ENCODE measurements at regions not wholly inside any gene's neighbourhood (a gene's known extent, or its start where the extent isn't known, plus 50 kb on each side); places are given as distances from the start of the nearest gene placed in this dataset.

DNA sequence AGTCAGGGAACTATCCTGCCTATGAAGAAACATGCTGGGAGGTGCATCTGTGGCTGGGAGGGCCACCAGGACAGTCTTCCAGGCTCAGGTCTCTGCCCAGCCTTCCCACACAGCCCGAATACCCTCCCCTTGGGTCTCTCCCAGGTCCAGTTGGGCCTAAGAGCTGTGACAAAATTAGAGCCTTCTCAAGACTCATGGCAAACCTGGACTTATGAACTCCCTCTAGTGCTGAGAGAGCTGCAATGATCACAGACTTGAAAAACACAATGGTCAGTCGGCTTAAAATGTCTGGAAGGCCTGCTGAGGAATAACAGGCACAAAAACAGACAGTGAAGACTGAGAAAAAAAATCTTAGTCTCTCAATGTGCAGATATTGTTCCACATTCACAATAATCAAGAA lies 325.1 kb downstream of the BRINP2 start:
- WGBS, result 65% methylated on average over 2 of the region's 2 CpGs
- no peak for DNase-seq (ENCODE audit: extremely low spot score)
- H3K36me3 ChIP-seq (ENCODE audit: insufficient read depth), result no peaks in the 10 kb centered on the region
- H3K4me1 ChIP-seq (ENCODE audit: insufficient read depth), result no peaks in the 10 kb centered on the region
- no peak overlapping the region for H3K27ac ChIP-seq (ENCODE audit: low read depth)
- no peak overlapping the region for H3K4me3 ChIP-seq (ENCODE audit: low read depth, low read length)

DNA sequence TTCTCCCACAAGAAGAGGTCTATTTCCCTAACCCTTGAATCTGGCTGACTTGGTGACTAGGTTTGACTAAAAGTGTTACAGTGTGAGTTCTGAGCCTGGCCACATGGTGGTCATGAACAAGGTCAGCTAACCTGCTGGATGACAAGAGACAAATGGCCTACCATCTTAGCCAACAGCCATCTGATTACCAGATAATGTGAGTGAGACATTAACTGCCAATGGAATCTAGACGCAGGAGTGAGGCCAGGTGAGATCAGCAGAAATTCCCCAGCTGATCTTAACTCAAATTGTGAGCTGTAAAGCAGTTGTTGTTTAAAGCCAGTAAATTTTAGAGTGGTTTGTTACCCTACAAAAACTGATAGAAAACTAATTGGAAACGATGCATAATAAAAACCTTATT lies 320.0 kb downstream of the BRINP2 start:
- WGBS, result 70% methylated on average over 2 of the region's 2 CpGs
- no peak overlapping the region for H3K4me3 ChIP-seq (ENCODE audit: low read depth, low read length)
- no peak for DNase-seq (ENCODE audit: extremely low spot score)
- H3K36me3 ChIP-seq (ENCODE audit: insufficient read depth), result no peaks in the 10 kb centered on the region
- no peak overlapping the region for H3K27ac ChIP-seq (ENCODE audit: low read depth)
- no peaks in the 10 kb centered on the region for H3K4me1 ChIP-seq (ENCODE audit: insufficient read depth)

DNA sequence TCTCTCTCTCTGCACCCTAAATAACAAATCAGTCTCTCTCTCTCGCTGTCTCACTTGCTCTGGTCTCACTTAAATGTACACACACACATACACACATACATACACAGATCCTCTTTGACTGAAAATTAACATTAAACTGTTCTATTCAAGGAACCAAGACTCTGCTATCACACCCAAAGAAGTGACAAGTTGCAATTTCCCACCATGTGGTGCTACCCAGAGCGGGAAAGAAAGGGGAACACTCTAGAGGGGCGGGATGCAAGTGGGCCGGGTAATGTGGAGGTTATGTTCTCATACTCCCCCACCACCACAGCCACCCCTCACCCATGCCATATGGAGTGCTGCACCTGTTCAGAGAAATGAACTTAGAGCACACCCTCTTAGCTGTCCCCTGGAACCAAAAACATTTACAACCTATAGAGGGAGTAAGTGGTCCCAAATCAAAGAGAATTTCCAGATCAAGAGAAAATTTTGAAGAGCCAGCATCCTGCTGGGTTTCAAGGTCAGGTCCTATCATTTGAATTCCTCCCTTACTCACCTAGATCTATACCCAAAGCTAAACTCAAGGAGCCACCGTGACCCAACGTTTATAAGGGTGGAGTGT lies 319.4 kb downstream of the BRINP2 start:
- H3K36me3 ChIP-seq (ENCODE audit: insufficient read depth), result no peaks in the 10 kb centered on the region
- 82% methylated on average over 6 of the region's 6 CpGs for WGBS
- no peak for DNase-seq (ENCODE audit: extremely low spot score)
- no peak overlapping the region for H3K27ac ChIP-seq (ENCODE audit: low read depth)
- no peak overlapping the region for H3K4me3 ChIP-seq (ENCODE audit: low read depth, low read length)
- H3K4me1 ChIP-seq (ENCODE audit: insufficient read depth), result no peaks in the 10 kb centered on the region

GRCh38 chr1:177488722-177489121 lies 318.0 kb downstream of the BRINP2 start:
- H3K36me3 ChIP-seq (ENCODE audit: insufficient read depth), result no peaks in the 10 kb centered on the region
- no peak for DNase-seq (ENCODE audit: extremely low spot score)
- no peak overlapping the region for H3K27ac ChIP-seq (ENCODE audit: low read depth)
- WGBS, result 39% methylated on average over 2 of the region's 2 CpGs
- H3K4me1 ChIP-seq (ENCODE audit: insufficient read depth), result no peaks in the 10 kb centered on the region
- no peak overlapping the region for H3K4me3 ChIP-seq (ENCODE audit: low read depth, low read length)

DNA sequence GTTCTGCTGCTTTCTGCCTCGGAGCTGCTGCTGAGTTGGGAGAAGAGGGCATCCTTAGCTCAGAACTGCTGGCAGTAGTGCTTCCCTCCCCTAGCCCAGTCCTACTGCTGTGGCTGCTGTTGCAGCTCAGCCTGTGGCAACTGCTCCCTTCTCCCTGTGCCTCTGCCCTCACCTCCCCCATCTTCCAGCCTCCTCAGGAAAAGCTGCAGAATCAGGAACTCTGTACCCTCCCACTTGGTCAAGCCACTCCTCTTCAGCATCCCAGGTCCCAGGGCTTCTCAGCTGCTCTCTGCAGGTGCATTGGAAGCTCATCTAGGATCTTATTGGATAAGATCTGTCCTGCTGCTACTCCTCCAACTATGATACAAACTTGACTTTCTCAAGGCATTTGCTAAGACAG lies 316.7 kb downstream of the BRINP2 start:
- no peak for DNase-seq (ENCODE audit: extremely low spot score)
- 39% methylated on average over 1 of the region's 1 CpG for WGBS
- no peaks in the 10 kb centered on the region for H3K4me1 ChIP-seq (ENCODE audit: insufficient read depth)
- H3K4me3 ChIP-seq (ENCODE audit: low read depth, low read length), result no peak overlapping the region
- H3K27ac ChIP-seq (ENCODE audit: low read depth), result no peak overlapping the region
- no peaks in the 10 kb centered on the region for H3K36me3 ChIP-seq (ENCODE audit: insufficient read depth)

DNA sequence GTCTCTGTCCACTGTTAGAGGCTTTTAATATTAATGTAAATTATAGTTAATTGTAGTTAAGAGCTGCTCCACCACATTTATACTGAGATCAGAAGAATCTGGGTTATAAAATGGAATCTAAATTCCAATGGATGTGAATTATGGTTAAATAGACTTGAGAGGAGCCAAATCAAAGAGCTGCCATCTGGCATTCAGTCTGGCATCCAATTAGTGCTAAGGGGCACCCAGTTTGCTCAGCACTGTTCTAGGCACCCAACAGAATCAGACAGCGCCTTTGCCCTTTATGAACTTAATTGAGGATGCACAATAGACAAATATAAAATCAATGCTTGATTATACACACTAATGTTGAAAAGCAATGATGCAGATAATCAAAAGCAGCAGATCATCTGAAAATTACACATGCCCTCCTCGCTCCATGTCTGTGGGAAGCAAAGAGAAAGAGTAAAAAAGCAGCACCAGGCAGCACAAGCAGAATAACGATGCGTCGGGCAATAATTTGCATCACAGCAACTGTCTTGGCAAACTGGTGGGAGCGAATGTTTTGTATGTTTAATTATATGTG lies 310.1 kb downstream of the BRINP2 start:
- WGBS, result 90% methylated on average over 6 of the region's 6 CpGs
- Histone ChIP-seq H3K4me3 (ENCODE audit: low read depth, low read length) (no peak overlapping the region), H3K27ac (ENCODE audit: low read depth) (no peak overlapping the region)

DNA sequence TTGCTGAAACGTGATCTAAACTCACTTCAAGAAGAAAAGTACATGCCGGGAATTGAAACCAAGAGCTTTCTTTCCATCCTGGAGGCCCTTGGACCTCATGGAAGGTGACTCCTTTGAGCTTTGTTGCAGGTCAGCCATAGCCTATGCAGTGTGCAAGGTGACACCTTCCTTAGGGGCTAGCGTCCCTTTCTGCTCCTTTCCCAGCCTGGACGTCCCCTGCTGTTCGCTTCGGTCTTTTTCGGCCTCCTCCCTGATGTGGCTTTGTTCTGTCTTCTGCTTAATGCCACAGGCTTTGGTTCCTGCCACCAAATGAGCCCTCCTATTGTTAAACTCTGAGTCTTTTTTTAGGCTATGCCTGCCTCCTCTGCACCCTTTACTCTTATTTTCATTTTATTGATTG lies 308.8 kb downstream of the BRINP2 start:
- no peak for DNase-seq (ENCODE audit: extremely low spot score)
- WGBS, result 87% methylated on average over 7 of the region's 7 CpGs
- no peak overlapping the region for H3K4me3 ChIP-seq (ENCODE audit: low read depth, low read length)
- H3K36me3 ChIP-seq (ENCODE audit: insufficient read depth), result no peaks in the 10 kb centered on the region
- H3K4me1 ChIP-seq (ENCODE audit: insufficient read depth), result no peaks in the 10 kb centered on the region
- H3K27ac ChIP-seq (ENCODE audit: low read depth), result no peak overlapping the region

More for the DNA sequence above, 310.1 kb downstream of the BRINP2 start:
- Histone ChIP-seq H3K36me3 (ENCODE audit: insufficient read depth) (no peaks in the 10 kb centered on the region), H3K4me1 (ENCODE audit: insufficient read depth) (no peaks in the 10 kb centered on the region)
- DNase-seq (ENCODE audit: extremely low spot score), result no peak

DNA sequence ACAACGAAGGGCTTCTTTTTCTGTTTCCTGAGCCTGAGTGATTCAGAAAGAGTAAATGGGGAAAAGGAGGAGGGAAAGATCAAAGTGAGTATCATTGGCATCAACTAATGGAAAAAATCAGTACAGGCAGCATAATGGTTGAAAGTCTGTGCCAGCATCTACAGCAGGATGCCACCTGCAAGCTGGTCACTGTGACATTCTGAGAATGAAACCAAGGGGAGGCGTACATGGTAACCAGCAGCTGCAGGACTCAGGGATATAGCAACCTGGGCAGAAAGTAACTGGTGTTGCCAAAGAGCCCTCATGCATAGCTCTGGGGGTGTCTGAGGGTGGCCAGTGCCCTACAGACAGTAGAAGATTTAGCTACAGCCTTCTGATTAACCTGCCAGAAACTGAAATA lies 305.9 kb downstream of the BRINP2 start:
- DNase-seq (ENCODE audit: extremely low spot score), result no peak
- Histone ChIP-seq H3K27ac (ENCODE audit: low read depth) (no peak overlapping the region), H3K4me3 (ENCODE audit: low read depth, low read length) (no peak overlapping the region), H3K36me3 (ENCODE audit: insufficient read depth) (no peaks in the 10 kb centered on the region), H3K4me1 (ENCODE audit: insufficient read depth) (no peaks in the 10 kb centered on the region)
- WGBS, result 69% methylated on average over 2 of the region's 2 CpGs

DNA sequence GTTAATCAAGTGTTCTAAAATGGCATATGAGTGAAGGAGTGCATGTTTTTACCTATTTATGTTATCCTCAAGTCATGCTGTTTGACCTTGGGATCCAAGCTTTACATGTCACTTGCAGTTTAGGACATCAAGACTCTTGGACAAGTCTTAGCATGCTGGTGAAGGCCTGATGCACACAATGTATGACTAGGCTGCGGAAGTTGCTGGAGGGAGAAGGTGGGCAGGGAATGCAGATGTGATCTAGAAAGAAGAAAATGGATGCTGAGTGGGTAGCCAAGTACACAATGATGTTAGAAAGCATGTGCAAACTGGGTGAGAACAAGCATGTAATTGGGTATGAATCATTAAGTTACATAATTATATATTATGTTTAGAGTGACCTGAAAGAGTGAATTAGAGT lies 301.8 kb downstream of the BRINP2 start:
- 88% methylated on average over 1 of the region's 1 CpG for WGBS
- no peak for DNase-seq (ENCODE audit: extremely low spot score)
- H3K27ac ChIP-seq (ENCODE audit: low read depth), result no peak overlapping the region
- no peaks in the 10 kb centered on the region for H3K4me1 ChIP-seq (ENCODE audit: insufficient read depth)
- H3K36me3 ChIP-seq (ENCODE audit: insufficient read depth), result no peaks in the 10 kb centered on the region
- no peak overlapping the region for H3K4me3 ChIP-seq (ENCODE audit: low read depth, low read length)

DNA sequence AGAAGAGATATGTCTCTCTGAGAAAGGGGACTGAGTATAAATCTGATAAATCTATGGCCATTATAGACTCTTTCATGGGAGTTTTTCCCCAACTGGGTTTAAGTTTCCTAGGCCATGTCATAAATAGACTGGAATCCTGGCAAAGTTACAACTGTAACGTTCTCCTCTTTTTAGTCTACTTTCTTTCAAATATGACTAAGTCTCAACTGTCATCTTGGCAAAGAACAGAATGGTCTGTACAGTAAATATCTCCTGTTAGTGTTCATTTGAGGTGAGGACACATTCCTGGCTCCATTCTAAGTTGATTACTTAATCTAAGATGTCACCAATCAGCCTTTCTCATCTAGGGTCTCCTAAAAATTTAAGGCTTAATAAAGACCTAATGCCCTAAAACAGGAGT lies 300.5 kb downstream of the BRINP2 start:
- H3K36me3 ChIP-seq (ENCODE audit: insufficient read depth), result no peaks in the 10 kb centered on the region
- no peak for DNase-seq (ENCODE audit: extremely low spot score)
- H3K4me3 ChIP-seq (ENCODE audit: low read depth, low read length), result no peak overlapping the region
- H3K4me1 ChIP-seq (ENCODE audit: insufficient read depth), result no peaks in the 10 kb centered on the region
- H3K27ac ChIP-seq (ENCODE audit: low read depth), result no peak overlapping the region
- 14% methylated on average over 1 of the region's 1 CpG for WGBS

DNA sequence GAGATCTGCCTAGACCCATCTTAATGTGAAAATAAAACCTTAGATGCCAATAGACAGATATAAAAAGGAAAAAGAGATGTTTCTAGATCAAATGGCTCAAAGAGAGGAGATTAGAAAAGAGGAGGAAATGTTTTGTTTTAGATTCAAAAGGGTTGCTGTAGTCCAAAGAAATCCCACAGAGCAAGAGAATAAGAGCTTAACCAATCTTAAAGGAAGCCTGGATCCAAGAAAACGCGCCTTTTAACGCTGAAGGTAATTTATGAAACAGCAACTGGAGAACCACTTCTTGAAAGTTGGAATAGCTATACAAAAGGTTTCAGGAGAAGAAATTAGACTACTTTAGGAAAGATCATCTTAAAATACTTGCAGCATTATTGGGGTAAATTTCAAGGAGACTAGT lies 298.8 kb downstream of the BRINP2 start:
- Histone ChIP-seq H3K36me3 (ENCODE audit: insufficient read depth) (no peaks in the 10 kb centered on the region), H3K4me3 (ENCODE audit: low read depth, low read length) (no peak overlapping the region), H3K4me1 (ENCODE audit: insufficient read depth) (no peaks in the 10 kb centered on the region), H3K27ac (ENCODE audit: low read depth) (no peak overlapping the region)
- 93% methylated on average over 3 of the region's 3 CpGs for WGBS
- DNase-seq (ENCODE audit: extremely low spot score), result no peak

DNA sequence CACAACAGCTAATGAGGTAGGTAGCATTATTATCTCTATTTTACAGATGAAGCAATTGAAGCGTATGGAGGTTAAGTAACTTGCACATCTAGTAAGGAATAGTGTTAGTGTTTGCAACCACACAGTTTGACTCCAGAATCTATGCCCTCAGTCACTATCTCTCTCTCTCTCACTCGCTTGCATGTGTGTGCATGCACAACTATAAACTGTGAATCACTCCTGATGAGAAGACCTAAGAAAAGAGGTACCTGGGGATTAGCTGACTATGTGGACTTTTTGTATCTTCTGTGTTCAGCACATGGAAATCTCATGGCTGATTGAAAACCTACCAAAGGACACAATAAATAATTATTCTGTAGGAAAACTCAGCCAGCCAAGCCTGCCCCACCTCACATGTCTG lies 295.5 kb downstream of the BRINP2 start:
- WGBS, result 85% methylated on average over 2 of the region's 2 CpGs
- no peaks in the 10 kb centered on the region for H3K4me1 ChIP-seq (ENCODE audit: insufficient read depth)
- H3K4me3 ChIP-seq (ENCODE audit: low read depth, low read length), result no peak overlapping the region
- H3K27ac ChIP-seq (ENCODE audit: low read depth), result no peak overlapping the region
- DNase-seq (ENCODE audit: extremely low spot score), result no peak
- no peaks in the 10 kb centered on the region for H3K36me3 ChIP-seq (ENCODE audit: insufficient read depth)

GRCh38 chr1:177464686-177465085 lies 293.9 kb downstream of the BRINP2 start:
- 47% methylated on average over 2 of the region's 2 CpGs for WGBS
- Histone ChIP-seq H3K36me3 (ENCODE audit: insufficient read depth) (no peaks in the 10 kb centered on the region), H3K27ac (ENCODE audit: low read depth) (no peak overlapping the region), H3K4me3 (ENCODE audit: low read depth, low read length) (no peak overlapping the region), H3K4me1 (ENCODE audit: insufficient read depth) (no peaks in the 10 kb centered on the region)
- DNase-seq (ENCODE audit: extremely low spot score), result no peak

DNA sequence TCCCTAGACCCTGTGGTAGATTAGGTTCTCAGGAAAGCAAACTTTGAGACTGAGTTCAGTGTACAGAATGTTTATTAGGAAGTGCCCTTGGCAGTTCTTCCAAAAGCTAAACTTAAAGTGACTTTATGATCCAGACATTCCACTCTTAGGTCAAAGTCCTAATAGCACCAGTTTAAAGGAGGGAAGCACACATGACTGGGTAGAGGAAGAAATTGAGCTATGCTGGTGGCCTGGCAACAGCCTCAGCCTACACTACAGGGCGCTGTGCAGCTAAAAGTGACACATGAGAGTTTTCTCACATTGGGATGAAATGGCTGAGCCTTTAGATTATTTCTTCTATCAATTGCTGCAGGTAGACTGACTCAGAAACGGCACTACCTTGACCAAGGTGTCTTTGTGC lies 280.4 kb downstream of the BRINP2 start:
- H3K4me3 ChIP-seq (ENCODE audit: low read depth, low read length), result no peak overlapping the region
- no peaks in the 10 kb centered on the region for H3K4me1 ChIP-seq (ENCODE audit: insufficient read depth)
- no peaks in the 10 kb centered on the region for H3K36me3 ChIP-seq (ENCODE audit: insufficient read depth)
- no peak for DNase-seq (ENCODE audit: extremely low spot score)
- H3K27ac ChIP-seq (ENCODE audit: low read depth), result no peak overlapping the region
- 73% methylated on average over 2 of the region's 2 CpGs for WGBS

All from urinary bladder (tissue), 3 donors.